Left ventricle myocardium inferior (tissue), 1 donor: ENCODE measurements at regions not wholly inside any gene's neighbourhood (a gene's known extent, or its start where the extent isn't known, plus 50 kb on each side); places are given as distances from the start of the nearest gene placed in this dataset.

Experiments used
- DNase-seq: peaks from one replicate; pipeline ENCODE4 v3.0.0-alpha.2; 2020
- H3K27ac ChIP-seq: fragments of 200-600 bp; replicated peaks from 2 replicates; pipeline ENCODE4 v1.8.0; 2021
- H3K27me3 ChIP-seq: fragments of 200-600 bp; 2 replicates; pipeline ENCODE4 v1.8.0; 2021; ENCODE audit warnings: low read depth
- H3K36me3 ChIP-seq: fragments of 200-600 bp; 2 replicates; pipeline ENCODE4 v1.8.0; 2021
- H3K4me1 ChIP-seq: fragments of 200-600 bp; 2 replicates; pipeline ENCODE4 v1.8.0; 2021
- H3K4me3 ChIP-seq: fragments of 200-600 bp; 2 replicates; pipeline ENCODE4 v1.8.0; 2021; ENCODE audit warnings: mild to moderate bottlenecking, moderate library complexity
- H3K9me3 ChIP-seq: fragments of 200-600 bp; replicated peaks from 2 replicates; pipeline ENCODE4 v1.8.0; 2021
- CTCF ChIP-seq: fragments of 200-600 bp; IDR thresholded peaks from 2 replicates; pipeline ENCODE4 v1.8.0; 2021; ENCODE audit warnings: antibody characterized with exemption, mild to moderate bottlenecking, borderline replicate concordance
- intact Hi-C: fragments of 100-400 bp; cut with micrococcal nuclease; formaldehyde crosslinking; loops from one replicate; pipeline ENCODE4 v1.11.0; 2022
- donor health status: DM: no; HTN: yes; CAD: no; lungs with severe emphysema.

- peaks cover 12% of the 10 kb centered on the region for H3K9me3 ChIP-seq
- no peak for DNase-seq
- peaks cover 9% of the 10 kb centered on the region for H3K4me1 ChIP-seq
- no peaks in the 10 kb centered on the region for H3K27me3 ChIP-seq
- H3K27ac ChIP-seq: peak overlapping the region; percentile 28
- H3K4me3 ChIP-seq: peak overlapping the region; percentile 48
- intact Hi-C loops: no loop called here
- no peak for TF ChIP-seq CTCF
- no peaks in the 10 kb centered on the region for H3K36me3 ChIP-seq
These were observed 1075.3 kb upstream of the ALCAM start for GRCh38 chr3:104291437-104291851.

DNA sequence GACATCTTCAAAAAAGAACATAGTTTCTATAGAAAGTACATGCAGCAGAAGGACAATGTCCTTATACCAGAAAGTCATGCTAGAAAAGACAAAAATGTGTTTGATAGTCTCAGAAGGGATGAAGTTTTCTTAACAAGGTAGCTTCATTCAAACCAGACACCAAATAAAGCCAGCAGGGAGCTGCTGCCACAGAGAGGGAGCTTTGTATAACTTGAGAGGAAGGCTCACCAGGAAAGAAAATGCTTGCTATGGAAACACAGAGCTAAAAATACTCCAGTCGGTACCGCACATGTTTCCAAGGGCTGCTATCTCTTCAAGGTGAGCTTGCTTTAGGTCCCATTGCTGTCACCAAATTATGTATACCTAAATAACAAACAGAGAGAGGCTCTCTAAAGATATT is 1074.8 kb upstream of the ALCAM start:
- no peaks in the 10 kb centered on the region for H3K27me3 ChIP-seq
- H3K4me3 ChIP-seq: peak overlapping the region; percentile 48
- H3K4me1 ChIP-seq: peaks cover 9% of the 10 kb centered on the region
- H3K27ac ChIP-seq: peak overlapping the region; percentile 28
- intact Hi-C loops: no loop called here
- DNase-seq: no peak
- H3K36me3 ChIP-seq: no peaks in the 10 kb centered on the region
- TF ChIP-seq CTCF: no peak
- H3K9me3 ChIP-seq: peaks cover 8% of the 10 kb centered on the region

DNA sequence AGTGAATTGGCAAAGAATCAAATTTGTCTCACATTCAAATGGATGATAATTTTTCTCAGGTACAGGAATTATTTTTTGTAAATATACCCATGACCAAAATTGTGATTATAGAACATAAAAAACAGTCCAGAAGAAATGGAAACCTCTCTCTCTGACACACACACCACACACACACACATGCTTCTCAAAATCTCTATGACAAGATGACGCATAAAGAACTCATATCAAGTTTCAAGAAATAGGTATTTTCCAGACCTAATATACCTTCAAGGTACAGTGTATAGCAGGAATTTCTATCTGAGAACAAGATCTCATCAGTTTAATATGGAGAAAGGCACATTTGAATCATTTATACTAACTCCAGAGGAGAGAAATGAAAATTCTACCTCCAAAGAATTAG is 1069.1 kb upstream of the ALCAM start:
- H3K4me1 ChIP-seq: no peaks in the 10 kb centered on the region
- intact Hi-C loops: no loop called here
- no peaks in the 10 kb centered on the region for H3K27me3 ChIP-seq
- H3K27ac ChIP-seq: no peak overlapping the region
- TF ChIP-seq CTCF: no peak
- H3K4me3 ChIP-seq: no peak overlapping the region
- no peaks in the 10 kb centered on the region for H3K9me3 ChIP-seq
- DNase-seq: no peak
- H3K36me3 ChIP-seq: no peaks in the 10 kb centered on the region

- H3K9me3 ChIP-seq: no peaks in the 10 kb centered on the region
- no peak overlapping the region for H3K27ac ChIP-seq
- no peak overlapping the region for H3K4me3 ChIP-seq
- no peaks in the 10 kb centered on the region for H3K27me3 ChIP-seq
- intact Hi-C loops: no loop called here
- H3K36me3 ChIP-seq: no peaks in the 10 kb centered on the region
- TF ChIP-seq CTCF: no peak
- no peak for DNase-seq
- H3K4me1 ChIP-seq: no peaks in the 10 kb centered on the region
These were observed 1068.0 kb upstream of the ALCAM start for GRCh38 chr3:104298662-104299061.

DNA sequence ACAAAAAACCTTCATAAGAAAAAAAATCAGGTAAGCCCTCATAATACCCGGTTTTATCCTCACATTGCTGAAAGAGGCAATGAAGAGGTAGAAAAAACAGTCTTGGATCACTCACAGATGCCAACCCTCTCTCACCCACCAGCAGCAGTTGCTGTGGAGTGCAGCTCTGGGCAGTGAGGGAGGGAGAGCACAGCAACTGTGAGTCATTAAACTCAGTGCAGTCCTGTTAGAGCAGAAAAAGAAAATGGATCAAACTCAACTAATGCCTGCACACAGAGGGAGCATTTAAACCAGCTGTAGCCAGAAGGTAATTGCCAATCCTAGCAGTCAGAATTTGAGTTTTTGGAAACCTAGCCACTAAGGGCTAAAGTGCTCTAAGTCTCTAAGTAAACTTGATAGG is 1050.6 kb upstream of the ALCAM start:
- Histone ChIP-seq H3K4me1 (no peaks in the 10 kb centered on the region), H3K4me3 (no peak overlapping the region), H3K9me3 (peaks cover 43% of the 10 kb centered on the region), H3K27me3 (no peaks in the 10 kb centered on the region), H3K27ac (no peak overlapping the region), H3K36me3 (no peaks in the 10 kb centered on the region)
- TF ChIP-seq CTCF: no peak
- intact Hi-C loops: no loop called here
- DNase-seq: no peak

- Histone ChIP-seq H3K36me3 (no peaks in the 10 kb centered on the region), H3K27me3 (no peaks in the 10 kb centered on the region), H3K4me1 (no peaks in the 10 kb centered on the region), H3K4me3 (no peak overlapping the region), H3K27ac (no peak overlapping the region), H3K9me3 (peaks cover 80% of the 10 kb centered on the region)
- intact Hi-C loops: no loop called here
- TF ChIP-seq CTCF: no peak
- no peak for DNase-seq
These were observed 1043.5 kb upstream of the ALCAM start for GRCh38 chr3:104323226-104323625.
